Esophagus squamous epithelium (tissue), 4 donors: ENCODE measurements at regions not wholly inside any gene's neighbourhood (a gene's known extent, or its start where the extent isn't known, plus 50 kb on each side); places are given as distances from the start of the nearest gene placed in this dataset.

Experiments used
- POLR2A ChIP-seq, 4 donors: fragments of 450-650 bp; IDR thresholded peaks; one replicate each; pipeline ENCODE4 v1.6.1; 2017; ENCODE audit warnings: antibody characterized with exemption in 4 of 4, mild to moderate bottlenecking in 4 of 4, moderate library complexity in 3 of 4
- TF ChIP-seq, protein P1 (sequence below), 6 experiments: fragments of 450-650 bp in 4 of 6; fragments of 200-600 bp in 2 of 6; sonication (generic) in 2 of 6; IDR thresholded peaks; one replicate each; pipeline ENCODE4 v1.5.1; 2016 to 2019; ENCODE audit warnings: antibody characterized with exemption in 6 of 6, mild to moderate bottlenecking in 4 of 6, moderate library complexity in 4 of 6

DNA sequence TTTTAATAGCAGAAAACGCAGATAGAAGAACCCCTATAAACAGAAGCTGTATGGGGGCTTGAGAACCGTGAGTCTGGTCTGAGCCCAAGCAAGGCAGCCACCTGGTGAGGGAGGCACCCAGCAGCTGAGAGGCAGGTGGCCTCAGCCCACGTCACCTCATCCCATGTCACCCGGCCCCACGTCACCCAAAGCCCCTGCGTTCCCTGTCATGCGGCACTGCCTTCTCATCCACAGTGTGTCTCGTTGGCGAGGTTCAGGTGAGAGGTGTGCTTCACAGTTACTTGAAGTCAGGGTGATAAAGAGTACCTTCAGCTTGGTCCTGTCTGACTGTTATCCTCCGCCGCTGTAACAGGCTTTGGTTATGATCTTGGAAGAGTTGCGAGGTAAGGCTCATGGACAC lies 80.6 kb upstream of the IRX4 start:
- TF ChIP-seq, protein P1, sequence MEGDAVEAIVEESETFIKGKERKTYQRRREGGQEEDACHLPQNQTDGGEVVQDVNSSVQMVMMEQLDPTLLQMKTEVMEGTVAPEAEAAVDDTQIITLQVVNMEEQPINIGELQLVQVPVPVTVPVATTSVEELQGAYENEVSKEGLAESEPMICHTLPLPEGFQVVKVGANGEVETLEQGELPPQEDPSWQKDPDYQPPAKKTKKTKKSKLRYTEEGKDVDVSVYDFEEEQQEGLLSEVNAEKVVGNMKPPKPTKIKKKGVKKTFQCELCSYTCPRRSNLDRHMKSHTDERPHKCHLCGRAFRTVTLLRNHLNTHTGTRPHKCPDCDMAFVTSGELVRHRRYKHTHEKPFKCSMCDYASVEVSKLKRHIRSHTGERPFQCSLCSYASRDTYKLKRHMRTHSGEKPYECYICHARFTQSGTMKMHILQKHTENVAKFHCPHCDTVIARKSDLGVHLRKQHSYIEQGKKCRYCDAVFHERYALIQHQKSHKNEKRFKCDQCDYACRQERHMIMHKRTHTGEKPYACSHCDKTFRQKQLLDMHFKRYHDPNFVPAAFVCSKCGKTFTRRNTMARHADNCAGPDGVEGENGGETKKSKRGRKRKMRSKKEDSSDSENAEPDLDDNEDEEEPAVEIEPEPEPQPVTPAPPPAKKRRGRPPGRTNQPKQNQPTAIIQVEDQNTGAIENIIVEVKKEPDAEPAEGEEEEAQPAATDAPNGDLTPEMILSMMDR (IDR thresholded peaks at IDR 0.05): no peak
- no peak for TF ChIP-seq POLR2A (IDR thresholded peaks at IDR 0.05)
